HFFc6 (cell line): ENCODE measurements at regions not wholly inside any gene's neighbourhood (a gene's known extent, or its start where the extent isn't known, plus 50 kb on each side); places are given as distances from the start of the nearest gene placed in this dataset.
A peak's percentile ranks its signal among the peaks of the same experiment; 100 is the strongest.

Experiments used
- DNase-seq: peaks from one replicate; pipeline ENCODE4 v3.0.0-alpha.2; 2018
- H3K27ac Mint-ChIP-seq: 2 replicates; pipeline ENCODE4 v1.8.0; 2020; ENCODE audit warnings: mild to moderate bottlenecking, mixed read lengths
- H3K27me3 Mint-ChIP-seq: 2 replicates; pipeline ENCODE4 v1.8.0; 2021; ENCODE audit warnings: mild to moderate bottlenecking, moderate library complexity, mixed read lengths; ENCODE audit not compliant: insufficient read depth
- H3K36me3 Mint-ChIP-seq: 2 replicates; pipeline ENCODE4 v1.8.0; 2021; ENCODE audit warnings: low read depth, mixed read lengths
- H3K4me1 Mint-ChIP-seq: 2 replicates; pipeline ENCODE4 v1.8.0; 2020; ENCODE audit warnings: low read depth, mixed read lengths
- H3K4me3 Mint-ChIP-seq: 2 replicates; pipeline ENCODE4 v1.8.0; 2020; ENCODE audit warnings: mild to moderate bottlenecking, moderate library complexity, mixed read lengths
- H3K9me3 Mint-ChIP-seq: 2 replicates; pipeline ENCODE4 v1.8.0; 2020; ENCODE audit warnings: mild to moderate bottlenecking, mixed read lengths
- TF ChIP-seq, protein P1 (sequence below): fragments of 200-600 bp; sonication (generic); IDR thresholded peaks from 2 replicates; pipeline ENCODE4 v1.5.0; 2021; ENCODE audit warnings: antibody characterized with exemption, mild to moderate bottlenecking

DNA sequence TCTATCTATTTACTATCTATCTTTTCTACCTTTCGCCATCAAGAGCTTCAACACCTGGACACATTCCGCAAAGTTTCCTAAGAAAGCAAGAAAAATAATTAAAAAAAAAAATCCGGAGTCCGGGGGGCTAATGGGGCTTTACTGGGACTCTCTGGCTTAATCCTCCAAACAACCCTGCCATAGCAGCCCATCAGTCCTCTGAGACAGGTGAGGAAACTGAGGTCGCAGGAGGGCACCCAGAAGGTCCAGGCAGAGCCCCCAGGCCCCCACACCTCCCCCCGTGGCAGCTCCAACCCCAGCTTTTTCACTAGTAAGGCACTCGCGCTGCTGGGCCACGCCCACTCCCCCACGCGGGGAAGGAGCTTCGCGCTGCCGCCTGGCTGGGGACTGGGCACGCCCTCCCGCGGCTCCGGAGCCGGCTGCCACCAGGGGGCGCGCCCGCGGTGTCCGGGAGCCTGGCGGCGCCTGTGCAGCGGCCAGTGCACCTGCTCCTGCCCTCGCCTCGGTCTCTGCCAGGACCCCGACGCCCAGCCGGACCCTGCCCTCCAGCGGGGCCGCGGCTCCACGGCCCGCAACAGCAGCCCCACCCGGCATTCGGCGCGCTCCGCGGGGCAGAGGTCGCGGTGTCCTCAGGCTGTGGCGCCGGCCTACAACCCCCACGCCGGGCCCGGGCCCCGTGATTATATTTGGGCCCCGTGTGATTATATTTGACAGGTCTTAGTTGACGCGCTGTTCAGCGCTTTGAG lies 54.1 kb upstream of the SAMD11 start:
- no peak overlapping the region for H3K27ac Mint-ChIP-seq
- H3K36me3 Mint-ChIP-seq, result no peaks in the 10 kb centered on the region
- no peak overlapping the region for H3K4me3 Mint-ChIP-seq
- TF ChIP-seq, protein P1, sequence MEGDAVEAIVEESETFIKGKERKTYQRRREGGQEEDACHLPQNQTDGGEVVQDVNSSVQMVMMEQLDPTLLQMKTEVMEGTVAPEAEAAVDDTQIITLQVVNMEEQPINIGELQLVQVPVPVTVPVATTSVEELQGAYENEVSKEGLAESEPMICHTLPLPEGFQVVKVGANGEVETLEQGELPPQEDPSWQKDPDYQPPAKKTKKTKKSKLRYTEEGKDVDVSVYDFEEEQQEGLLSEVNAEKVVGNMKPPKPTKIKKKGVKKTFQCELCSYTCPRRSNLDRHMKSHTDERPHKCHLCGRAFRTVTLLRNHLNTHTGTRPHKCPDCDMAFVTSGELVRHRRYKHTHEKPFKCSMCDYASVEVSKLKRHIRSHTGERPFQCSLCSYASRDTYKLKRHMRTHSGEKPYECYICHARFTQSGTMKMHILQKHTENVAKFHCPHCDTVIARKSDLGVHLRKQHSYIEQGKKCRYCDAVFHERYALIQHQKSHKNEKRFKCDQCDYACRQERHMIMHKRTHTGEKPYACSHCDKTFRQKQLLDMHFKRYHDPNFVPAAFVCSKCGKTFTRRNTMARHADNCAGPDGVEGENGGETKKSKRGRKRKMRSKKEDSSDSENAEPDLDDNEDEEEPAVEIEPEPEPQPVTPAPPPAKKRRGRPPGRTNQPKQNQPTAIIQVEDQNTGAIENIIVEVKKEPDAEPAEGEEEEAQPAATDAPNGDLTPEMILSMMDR, result peak; percentile 94
- H3K9me3 Mint-ChIP-seq, result no peaks in the 10 kb centered on the region
- H3K4me1 Mint-ChIP-seq, result peaks cover 12% of the 10 kb centered on the region
- DNase-seq, result peak; percentile 13
- H3K27me3 Mint-ChIP-seq, result peaks cover 31% of the 10 kb centered on the region
